Nephron (organoid): ENCODE measurements at regions not wholly inside any gene's neighbourhood (a gene's known extent, or its start where the extent isn't known, plus 50 kb on each side); places are given as distances from the start of the nearest gene placed in this dataset.

Experiments
- H3K27ac Mint-ChIP-seq, 3 experiments: 2 replicates each; pipeline ENCODE4 v1.8.0; 2020; ENCODE audit warnings: mixed read lengths in 3 of 3, mild to moderate bottlenecking in 2 of 3, moderate library complexity in 1 of 3
- H3K27me3 Mint-ChIP-seq: 2 replicates; pipeline ENCODE4 v1.8.0; 2021; ENCODE audit warnings: low read depth, mild to moderate bottlenecking, moderate library complexity, mixed read lengths
- H3K36me3 Mint-ChIP-seq: 2 replicates; pipeline ENCODE4 v1.8.0; 2020; ENCODE audit warnings: low read depth, mixed read lengths
- H3K4me1 Mint-ChIP-seq: 2 replicates; pipeline ENCODE4 v1.8.0; 2020; ENCODE audit warnings: mixed read lengths
- H3K4me3 Mint-ChIP-seq, 3 experiments: 2 replicates each; pipeline ENCODE4 v1.8.0; 2020; ENCODE audit warnings: mild to moderate bottlenecking in 3 of 3, mixed read lengths in 3 of 3, moderate library complexity in 2 of 3
- H3K9me3 Mint-ChIP-seq: 2 replicates; pipeline ENCODE4 v1.8.0; 2020; ENCODE audit warnings: mixed read lengths
- TF ChIP-seq, protein P1 (sequence below), 3 experiments: fragments of 200-600 bp; sonication (generic); IDR thresholded peaks; one replicate each; pipeline ENCODE4 v1.5.0; 2021; ENCODE audit warnings: antibody characterized with exemption in 3 of 3; ENCODE audit not compliant: unreplicated experiment in 3 of 3

- Mint-ChIP-seq H3K36me3 (no peaks in the 10 kb centered on the region), H3K4me3 (no peak overlapping the region), H3K27me3 (no peaks in the 10 kb centered on the region), H3K9me3 (no peaks in the 10 kb centered on the region), H3K27ac (no peak overlapping the region), H3K4me1 (no peaks in the 10 kb centered on the region)
- TF ChIP-seq, protein P1, sequence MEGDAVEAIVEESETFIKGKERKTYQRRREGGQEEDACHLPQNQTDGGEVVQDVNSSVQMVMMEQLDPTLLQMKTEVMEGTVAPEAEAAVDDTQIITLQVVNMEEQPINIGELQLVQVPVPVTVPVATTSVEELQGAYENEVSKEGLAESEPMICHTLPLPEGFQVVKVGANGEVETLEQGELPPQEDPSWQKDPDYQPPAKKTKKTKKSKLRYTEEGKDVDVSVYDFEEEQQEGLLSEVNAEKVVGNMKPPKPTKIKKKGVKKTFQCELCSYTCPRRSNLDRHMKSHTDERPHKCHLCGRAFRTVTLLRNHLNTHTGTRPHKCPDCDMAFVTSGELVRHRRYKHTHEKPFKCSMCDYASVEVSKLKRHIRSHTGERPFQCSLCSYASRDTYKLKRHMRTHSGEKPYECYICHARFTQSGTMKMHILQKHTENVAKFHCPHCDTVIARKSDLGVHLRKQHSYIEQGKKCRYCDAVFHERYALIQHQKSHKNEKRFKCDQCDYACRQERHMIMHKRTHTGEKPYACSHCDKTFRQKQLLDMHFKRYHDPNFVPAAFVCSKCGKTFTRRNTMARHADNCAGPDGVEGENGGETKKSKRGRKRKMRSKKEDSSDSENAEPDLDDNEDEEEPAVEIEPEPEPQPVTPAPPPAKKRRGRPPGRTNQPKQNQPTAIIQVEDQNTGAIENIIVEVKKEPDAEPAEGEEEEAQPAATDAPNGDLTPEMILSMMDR (IDR thresholded peaks at IDR 0.05; ENCODE audit: unreplicated experiment in 3 of 3) = no peak
Observed at GRCh38 chr18:34001376-34001775, 223.3 kb downstream of the NOL4 start.

DNA sequence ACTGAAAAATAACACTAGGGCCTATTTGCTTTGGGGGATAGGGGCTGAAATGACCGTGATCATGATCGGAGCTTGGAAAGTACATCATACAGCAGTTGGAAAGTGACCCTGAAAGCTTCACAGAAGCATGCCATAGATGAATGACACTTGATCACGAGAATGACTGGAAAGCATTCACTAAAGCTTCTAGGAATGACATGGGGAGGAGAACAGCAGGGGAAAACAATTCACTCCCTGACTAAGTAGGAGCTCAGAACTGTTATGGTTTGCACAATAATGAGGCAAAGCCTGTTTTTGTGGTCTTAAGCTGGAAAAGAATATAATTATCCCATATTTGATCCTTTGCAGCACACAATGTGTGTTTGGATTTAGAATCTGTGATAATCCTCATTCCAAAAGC is 237.5 kb downstream of the NOL4 start:
- H3K36me3 Mint-ChIP-seq = no peaks in the 10 kb centered on the region
- H3K9me3 Mint-ChIP-seq = no peaks in the 10 kb centered on the region
- H3K27me3 Mint-ChIP-seq = no peaks in the 10 kb centered on the region
- no peaks in the 10 kb centered on the region for H3K4me1 Mint-ChIP-seq
- no peak overlapping the region for H3K4me3 Mint-ChIP-seq
- no peak overlapping the region for H3K27ac Mint-ChIP-seq
- TF ChIP-seq, protein P1 (IDR thresholded peaks at IDR 0.05; ENCODE audit: unreplicated experiment in 3 of 3) = no peak

- H3K4me1 Mint-ChIP-seq = no peaks in the 10 kb centered on the region
- H3K9me3 Mint-ChIP-seq = no peaks in the 10 kb centered on the region
- no peak overlapping the region for H3K4me3 Mint-ChIP-seq
- TF ChIP-seq, protein P1 (IDR thresholded peaks at IDR 0.05; ENCODE audit: unreplicated experiment in 3 of 3) = no peak
- H3K27ac Mint-ChIP-seq = no peak overlapping the region
- H3K27me3 Mint-ChIP-seq = no peaks in the 10 kb centered on the region
- H3K36me3 Mint-ChIP-seq = no peaks in the 10 kb centered on the region
Observed at GRCh38 chr18:33983126-33983525, 241.6 kb downstream of the NOL4 start.

GRCh38 chr18:33960417-33960816 is 264.3 kb downstream of the NOL4 start:
- TF ChIP-seq, protein P1 (IDR thresholded peaks at IDR 0.05; ENCODE audit: unreplicated experiment in 3 of 3) = no peak
- Mint-ChIP-seq H3K4me1 (no peaks in the 10 kb centered on the region), H3K4me3 (no peak overlapping the region)

GRCh38 chr18:33959609-33960008 is 265.1 kb downstream of the NOL4 start:
- Mint-ChIP-seq H3K4me3 (no peak overlapping the region), H3K9me3 (no peaks in the 10 kb centered on the region), H3K27me3 (no peaks in the 10 kb centered on the region), H3K27ac (no peak overlapping the region), H3K36me3 (no peaks in the 10 kb centered on the region), H3K4me1 (no peaks in the 10 kb centered on the region)
- TF ChIP-seq, protein P1 (IDR thresholded peaks at IDR 0.05; ENCODE audit: unreplicated experiment in 3 of 3) = no peak

More at GRCh38 chr18:33960417-33960816, 264.3 kb downstream of the NOL4 start:
- Mint-ChIP-seq H3K27me3 (no peaks in the 10 kb centered on the region), H3K27ac (no peak overlapping the region), H3K9me3 (no peaks in the 10 kb centered on the region), H3K36me3 (no peaks in the 10 kb centered on the region)

- Mint-ChIP-seq H3K36me3 (no peaks in the 10 kb centered on the region), H3K4me1 (no peaks in the 10 kb centered on the region), H3K9me3 (no peaks in the 10 kb centered on the region), H3K27ac (no peak overlapping the region), H3K27me3 (no peaks in the 10 kb centered on the region), H3K4me3 (no peak overlapping the region)
- TF ChIP-seq, protein P1 (IDR thresholded peaks at IDR 0.05; ENCODE audit: unreplicated experiment in 3 of 3) = no peak
Observed at GRCh38 chr18:33957707-33958106, 267.0 kb downstream of the NOL4 start.
